ENCODE measurements at regions not wholly inside any gene's neighbourhood (a gene's known extent, or its start where the extent isn't known, plus 50 kb on each side); places are given as distances from the start of the nearest gene placed in this dataset.

GRCh38 chr1:221012120-221012519, 132.9 kb downstream of the HLX start:
- Histone ChIP-seq H3K9me1 (ENCODE audit: control insufficient read depth, extremely low read depth, insufficient read depth, low read length) (no peaks in the 10 kb centered on the region), H3K4me2 (ENCODE audit: control insufficient read depth, extremely low read depth, insufficient read depth, low read depth, low read length) (no peak overlapping the region), H3K4me1 (ENCODE audit: control insufficient read depth, extremely low read depth, insufficient read depth, low read length) (no peaks in the 10 kb centered on the region), H3K79me2 (ENCODE audit: control insufficient read depth, insufficient read depth, low read length) (no peaks in the 10 kb centered on the region), H3K36me3 (ENCODE audit: control insufficient read depth in 2 of 2, extremely low read depth in 1 of 2, insufficient read depth in 2 of 2, low read length in 2 of 2) (no peaks in the 10 kb centered on the region), H3K9ac (ENCODE audit: control insufficient read depth, extremely low read depth, insufficient read depth, low read length) (no peak overlapping the region), H2AFZ (ENCODE audit: control insufficient read depth, low read length) (no peak overlapping the region), H3K27ac (ENCODE audit: control insufficient read depth, insufficient read depth, low read length) (no peak overlapping the region), H3K9me3 (ENCODE audit: control insufficient read depth, low read depth, low read length) (no peaks in the 10 kb centered on the region), H3K4me3 (ENCODE audit: control insufficient read depth in 2 of 3, extremely low read depth in 1 of 3, insufficient read depth in 2 of 3, low read depth in 1 of 3, low read length in 3 of 3) (no peak overlapping the region), H4K20me1 (ENCODE audit: control insufficient read depth, extremely low read depth, insufficient read depth, low read length) (no peaks in the 10 kb centered on the region), H3K27me3 (ENCODE audit: control insufficient read depth, extremely low read depth, insufficient read depth, low read length) (no peaks in the 10 kb centered on the region)
- no peak for DNase-seq (ENCODE audit: low read depth, low spot score)
- no peak for FAIRE-seq
- TF ChIP-seq, protein P1, sequence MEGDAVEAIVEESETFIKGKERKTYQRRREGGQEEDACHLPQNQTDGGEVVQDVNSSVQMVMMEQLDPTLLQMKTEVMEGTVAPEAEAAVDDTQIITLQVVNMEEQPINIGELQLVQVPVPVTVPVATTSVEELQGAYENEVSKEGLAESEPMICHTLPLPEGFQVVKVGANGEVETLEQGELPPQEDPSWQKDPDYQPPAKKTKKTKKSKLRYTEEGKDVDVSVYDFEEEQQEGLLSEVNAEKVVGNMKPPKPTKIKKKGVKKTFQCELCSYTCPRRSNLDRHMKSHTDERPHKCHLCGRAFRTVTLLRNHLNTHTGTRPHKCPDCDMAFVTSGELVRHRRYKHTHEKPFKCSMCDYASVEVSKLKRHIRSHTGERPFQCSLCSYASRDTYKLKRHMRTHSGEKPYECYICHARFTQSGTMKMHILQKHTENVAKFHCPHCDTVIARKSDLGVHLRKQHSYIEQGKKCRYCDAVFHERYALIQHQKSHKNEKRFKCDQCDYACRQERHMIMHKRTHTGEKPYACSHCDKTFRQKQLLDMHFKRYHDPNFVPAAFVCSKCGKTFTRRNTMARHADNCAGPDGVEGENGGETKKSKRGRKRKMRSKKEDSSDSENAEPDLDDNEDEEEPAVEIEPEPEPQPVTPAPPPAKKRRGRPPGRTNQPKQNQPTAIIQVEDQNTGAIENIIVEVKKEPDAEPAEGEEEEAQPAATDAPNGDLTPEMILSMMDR (optimal IDR thresholded peaks at IDR 0.05 in 1 of 3, IDR thresholded peaks at IDR 0.05 in 1 of 3, conservative IDR thresholded peaks at IDR 0.05 in 1 of 3; ENCODE audit: extremely low read depth in 1 of 3, insufficient read depth in 2 of 3, low read length in 3 of 3): no peak
- no peak for TF ChIP-seq EZH2 (IDR thresholded peaks at IDR 0.05; ENCODE audit: low read length)
- dilution Hi-C loops (cut with MboI; ENCODE audit: extremely low pct_ligation_motif_present, low sequenced_read_pairs): no loop called here

GRCh38 chr1:221013691-221014660, 134.7 kb downstream of the HLX start:
- DNase-seq (ENCODE audit: low read depth, low spot score) (no peak), FAIRE-seq (no peak)
- Histone ChIP-seq H3K4me1 (ENCODE audit: control insufficient read depth, extremely low read depth, insufficient read depth, low read length) (no peaks in the 10 kb centered on the region), H3K9me3 (ENCODE audit: control insufficient read depth, low read depth, low read length) (no peaks in the 10 kb centered on the region), H3K79me2 (ENCODE audit: control insufficient read depth, insufficient read depth, low read length) (no peaks in the 10 kb centered on the region), H3K9me1 (ENCODE audit: control insufficient read depth, extremely low read depth, insufficient read depth, low read length) (no peaks in the 10 kb centered on the region), H2AFZ (ENCODE audit: control insufficient read depth, low read length) (no peak overlapping the region), H3K4me3 (ENCODE audit: control insufficient read depth in 2 of 3, extremely low read depth in 1 of 3, insufficient read depth in 2 of 3, low read depth in 1 of 3, low read length in 3 of 3) (no peak overlapping the region), H3K9ac (ENCODE audit: control insufficient read depth, extremely low read depth, insufficient read depth, low read length) (no peak overlapping the region), H3K36me3 (ENCODE audit: control insufficient read depth in 2 of 2, extremely low read depth in 1 of 2, insufficient read depth in 2 of 2, low read length in 2 of 2) (no peaks in the 10 kb centered on the region), H4K20me1 (ENCODE audit: control insufficient read depth, extremely low read depth, insufficient read depth, low read length) (no peaks in the 10 kb centered on the region), H3K27me3 (ENCODE audit: control insufficient read depth, extremely low read depth, insufficient read depth, low read length) (no peaks in the 10 kb centered on the region), H3K27ac (ENCODE audit: control insufficient read depth, insufficient read depth, low read length) (no peak overlapping the region), H3K4me2 (ENCODE audit: control insufficient read depth, extremely low read depth, insufficient read depth, low read depth, low read length) (no peak overlapping the region)
- TF ChIP-seq, protein P1 (optimal IDR thresholded peaks at IDR 0.05 in 1 of 3, IDR thresholded peaks at IDR 0.05 in 1 of 3, conservative IDR thresholded peaks at IDR 0.05 in 1 of 3; ENCODE audit: extremely low read depth in 1 of 3, insufficient read depth in 2 of 3, low read length in 3 of 3): no peak
- no peak for TF ChIP-seq EZH2 (IDR thresholded peaks at IDR 0.05; ENCODE audit: low read length)
- dilution Hi-C loops (cut with MboI; ENCODE audit: extremely low pct_ligation_motif_present, low sequenced_read_pairs): no loop called here
